Esophagus squamous epithelium (tissue), 4 donors: ENCODE measurements at regions not wholly inside any gene's neighbourhood (a gene's known extent, or its start where the extent isn't known, plus 50 kb on each side); places are given as distances from the start of the nearest gene placed in this dataset.

Experiments used
- POLR2A ChIP-seq, 4 donors: fragments of 450-650 bp; IDR thresholded peaks; one replicate each; pipeline ENCODE4 v1.6.1; 2017; ENCODE audit warnings: antibody characterized with exemption in 4 of 4, mild to moderate bottlenecking in 4 of 4, moderate library complexity in 3 of 4
- TF ChIP-seq, protein P1 (sequence below), 6 experiments: fragments of 450-650 bp in 4 of 6; fragments of 200-600 bp in 2 of 6; sonication (generic) in 2 of 6; IDR thresholded peaks; one replicate each; pipeline ENCODE4 v1.5.1; 2016 to 2019; ENCODE audit warnings: antibody characterized with exemption in 6 of 6, mild to moderate bottlenecking in 4 of 6, moderate library complexity in 4 of 6

DNA sequence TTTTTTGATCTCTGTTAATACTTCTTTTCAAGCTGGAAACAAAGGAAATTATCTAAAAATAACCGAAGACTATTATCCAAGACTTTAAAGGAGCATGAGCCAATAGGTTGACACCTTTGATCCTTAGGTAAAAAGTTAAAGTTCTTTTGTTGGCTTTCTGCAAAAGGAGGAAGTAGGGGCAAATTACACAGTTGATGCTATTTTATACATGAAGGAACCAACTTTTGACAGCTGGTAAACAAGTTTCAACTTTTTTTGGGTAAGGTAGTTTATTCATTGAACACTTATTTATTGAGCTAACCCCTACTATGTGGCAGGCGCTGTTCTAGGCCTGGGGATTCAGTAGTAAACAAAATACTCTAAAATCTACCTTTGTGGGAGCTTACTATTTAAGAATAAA is 66.6 kb upstream of the ZEB2 start:
- TF ChIP-seq, protein P1, sequence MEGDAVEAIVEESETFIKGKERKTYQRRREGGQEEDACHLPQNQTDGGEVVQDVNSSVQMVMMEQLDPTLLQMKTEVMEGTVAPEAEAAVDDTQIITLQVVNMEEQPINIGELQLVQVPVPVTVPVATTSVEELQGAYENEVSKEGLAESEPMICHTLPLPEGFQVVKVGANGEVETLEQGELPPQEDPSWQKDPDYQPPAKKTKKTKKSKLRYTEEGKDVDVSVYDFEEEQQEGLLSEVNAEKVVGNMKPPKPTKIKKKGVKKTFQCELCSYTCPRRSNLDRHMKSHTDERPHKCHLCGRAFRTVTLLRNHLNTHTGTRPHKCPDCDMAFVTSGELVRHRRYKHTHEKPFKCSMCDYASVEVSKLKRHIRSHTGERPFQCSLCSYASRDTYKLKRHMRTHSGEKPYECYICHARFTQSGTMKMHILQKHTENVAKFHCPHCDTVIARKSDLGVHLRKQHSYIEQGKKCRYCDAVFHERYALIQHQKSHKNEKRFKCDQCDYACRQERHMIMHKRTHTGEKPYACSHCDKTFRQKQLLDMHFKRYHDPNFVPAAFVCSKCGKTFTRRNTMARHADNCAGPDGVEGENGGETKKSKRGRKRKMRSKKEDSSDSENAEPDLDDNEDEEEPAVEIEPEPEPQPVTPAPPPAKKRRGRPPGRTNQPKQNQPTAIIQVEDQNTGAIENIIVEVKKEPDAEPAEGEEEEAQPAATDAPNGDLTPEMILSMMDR (IDR thresholded peaks at IDR 0.05), result no peak
- TF ChIP-seq POLR2A (IDR thresholded peaks at IDR 0.05), result no peak
